HG03159 (cell line): ENCODE measurements at regions not wholly inside any gene's neighbourhood (a gene's known extent, or its start where the extent isn't known, plus 50 kb on each side); places are given as distances from the start of the nearest gene placed in this dataset.
"Not testable (repeated sequence)": the region's sequence is repeated elsewhere in the genome, so short reads cannot be mapped to it uniquely, and the experiment has no call there.

Experiments used
- ATAC-seq: cut with Tn5 transposase; IDR thresholded peaks from one replicate; pipeline ENCODE4 v1.9.1; 2021; ENCODE audit warnings: mild to moderate bottlenecking, moderate library complexity; ENCODE audit not compliant: unreplicated experiment

GRCh38 chr21:14903172-14903865 is 161.5 kb downstream of the NRIP1 start:
- ATAC-seq: no peak

GRCh38 chr21:14901482-14901958 is 163.3 kb downstream of the NRIP1 start:
- ATAC-seq: peak; percentile 84

- no peak for ATAC-seq
These were observed 164.2 kb downstream of the NRIP1 start for GRCh38 chr21:14900611-14901010.

- no peak for ATAC-seq
These were observed 164.7 kb downstream of the NRIP1 start for GRCh38 chr21:14900058-14900457.

GRCh38 chr21:14895792-14896191 is 169.0 kb downstream of the NRIP1 start:
- ATAC-seq: no peak

GRCh38 chr21:14890141-14890540 is 174.7 kb downstream of the NRIP1 start:
- ATAC-seq: no peak

- no peak for ATAC-seq
These were observed 175.6 kb downstream of the NRIP1 start for GRCh38 chr21:14889080-14889810.

GRCh38 chr21:14888202-14888601 is 176.6 kb downstream of the NRIP1 start:
- no peak for ATAC-seq

- ATAC-seq: no peak
These were observed 178.8 kb downstream of the NRIP1 start for GRCh38 chr21:14886001-14886400.

- no peak for ATAC-seq
These were observed 181.4 kb downstream of the NRIP1 start for GRCh38 chr21:14883351-14883750.

- not testable (repeated sequence) for ATAC-seq
These were observed 182.3 kb downstream of the NRIP1 start for GRCh38 chr21:14882545-14882944.

- ATAC-seq: no peak
These were observed 182.8 kb downstream of the NRIP1 start for GRCh38 chr21:14881863-14882499.

- ATAC-seq: no peak
These were observed 183.9 kb downstream of the NRIP1 start for GRCh38 chr21:14880922-14881321.

GRCh38 chr21:14879458-14879857 is 185.3 kb downstream of the NRIP1 start:
- ATAC-seq: no peak

GRCh38 chr21:14878971-14879370 is 185.8 kb downstream of the NRIP1 start:
- ATAC-seq: no peak

GRCh38 chr21:14877581-14878228 is 187.1 kb downstream of the NRIP1 start:
- peak; percentile 52 for ATAC-seq

GRCh38 chr21:14876524-14876840 is 188.3 kb downstream of the NRIP1 start:
- ATAC-seq: no peak

- ATAC-seq: peak; percentile 60
These were observed 188.9 kb downstream of the NRIP1 start for GRCh38 chr21:14875704-14876523.

- ATAC-seq: no peak
These were observed 189.6 kb downstream of the NRIP1 start for GRCh38 chr21:14875186-14875585.

GRCh38 chr21:14874379-14874778 is 190.4 kb downstream of the NRIP1 start:
- no peak for ATAC-seq

- no peak for ATAC-seq
These were observed 192.9 kb downstream of the NRIP1 start for GRCh38 chr21:14871861-14872260.
